ENCODE measurements at regions not wholly inside any gene's neighbourhood (a gene's known extent, or its start where the extent isn't known, plus 50 kb on each side); places are given as distances from the start of the nearest gene placed in this dataset.

DNA sequence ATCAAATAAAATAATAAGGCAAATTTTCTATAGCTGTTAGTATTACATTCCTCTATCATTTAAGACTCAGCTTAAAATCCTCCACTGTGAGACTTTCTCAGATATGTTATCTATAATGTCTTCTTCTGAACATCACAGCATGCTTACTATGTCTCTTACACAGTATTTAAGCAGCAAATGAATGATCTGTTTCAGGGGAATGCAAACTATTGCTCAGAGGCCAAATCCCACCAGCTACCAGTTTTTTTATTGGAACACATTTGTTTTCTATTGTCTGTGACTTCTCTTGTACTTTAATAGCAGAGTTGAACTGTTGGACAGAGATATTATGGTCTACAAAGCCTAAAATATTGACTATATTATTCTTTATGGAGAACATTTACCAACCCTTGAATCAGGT lies 59.6 kb downstream of the C3orf38 start:
- ChIA-PET CTCF (interaction anchor here (0.9 kb wide), 1 partner anchor 10 kb away, joined by 3 read pairs; no protein-coding TSS in a partner anchor), POLR2A (no interaction called here)
- DNase-seq (ENCODE audit: extremely low spot score) = no peak
- TF ChIP-seq CTBP1 (IDR thresholded peaks at IDR 0.05; ENCODE audit: borderline replicate concordance) (no peak), TARDBP (IDR thresholded peaks at IDR 0.05) (no peak), ARNT (IDR thresholded peaks at IDR 0.05) (no peak)
- TF ChIP-seq, protein P1, sequence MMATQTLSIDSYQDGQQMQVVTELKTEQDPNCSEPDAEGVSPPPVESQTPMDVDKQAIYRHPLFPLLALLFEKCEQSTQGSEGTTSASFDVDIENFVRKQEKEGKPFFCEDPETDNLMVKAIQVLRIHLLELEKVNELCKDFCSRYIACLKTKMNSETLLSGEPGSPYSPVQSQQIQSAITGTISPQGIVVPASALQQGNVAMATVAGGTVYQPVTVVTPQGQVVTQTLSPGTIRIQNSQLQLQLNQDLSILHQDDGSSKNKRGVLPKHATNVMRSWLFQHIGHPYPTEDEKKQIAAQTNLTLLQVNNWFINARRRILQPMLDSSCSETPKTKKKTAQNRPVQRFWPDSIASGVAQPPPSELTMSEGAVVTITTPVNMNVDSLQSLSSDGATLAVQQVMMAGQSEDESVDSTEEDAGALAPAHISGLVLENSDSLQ (IDR thresholded peaks at IDR 0.05) = no peak

DNA sequence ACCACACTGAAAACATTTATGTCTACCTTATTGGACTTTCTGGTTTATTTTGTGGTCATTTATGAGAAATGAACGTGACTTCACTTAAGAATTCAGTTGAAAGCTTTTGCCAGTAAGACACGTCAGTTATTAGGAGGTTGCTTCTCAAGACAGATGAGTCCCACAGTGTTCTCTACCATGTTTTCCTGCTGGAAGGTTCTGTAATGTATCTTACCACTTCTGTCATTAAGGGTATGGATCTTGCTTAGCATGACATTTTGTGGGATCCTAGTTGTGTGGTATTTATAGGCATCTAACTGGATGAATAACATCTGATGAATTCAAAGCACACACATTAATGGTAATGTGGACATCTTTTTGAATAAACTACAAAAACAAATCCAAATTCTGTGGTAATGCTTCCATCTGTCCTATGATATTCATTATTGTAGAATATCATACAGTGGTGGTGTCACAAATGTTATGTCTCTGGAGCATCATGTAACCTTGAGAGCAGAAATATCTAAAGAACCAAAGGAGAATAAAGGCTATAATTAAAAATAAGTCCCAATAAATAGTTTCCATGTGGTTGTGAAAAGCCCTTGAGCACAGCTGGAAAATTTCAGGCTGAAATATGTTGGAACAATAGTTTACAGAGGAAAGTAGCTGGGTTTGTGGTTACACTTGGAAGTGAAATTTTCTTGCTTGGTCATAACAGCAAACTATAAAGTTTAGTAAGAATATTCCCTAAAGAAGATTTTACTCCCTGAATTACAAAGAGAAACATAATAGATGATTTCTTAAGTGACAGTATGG lies 61.5 kb downstream of the C3orf38 start:
- DNase-seq (ENCODE audit: extremely low spot score) = no peak
- TF ChIP-seq TARDBP (IDR thresholded peaks at IDR 0.05) (no peak), SUZ12 (IDR thresholded peaks at IDR 0.05) (no peak), BHLHE40 (IDR thresholded peaks at IDR 0.05; ENCODE audit: borderline replicate concordance) (no peak), HDGF (IDR thresholded peaks at IDR 0.05; ENCODE audit: borderline replicate concordance) (no peak), ARNT (IDR thresholded peaks at IDR 0.05) (no peak), FOXM1 (IDR thresholded peaks at IDR 0.05; ENCODE audit: borderline replicate concordance) (no peak), LEF1 (IDR thresholded peaks at IDR 0.05; ENCODE audit: borderline replicate concordance) (no peak), SP1 (IDR thresholded peaks at IDR 0.05) (no peak), ELF4 (IDR thresholded peaks at IDR 0.05) (no peak), NFRKB (IDR thresholded peaks at IDR 0.05) (no peak), CTBP1 (IDR thresholded peaks at IDR 0.05; ENCODE audit: borderline replicate concordance) (no peak), FOXK2 (IDR thresholded peaks at IDR 0.05) (no peak), L3MBTL2 (conservative IDR thresholded peaks at IDR 0.05) (no peak), FOXA1 (IDR thresholded peaks at IDR 0.05) (no peak), ZNF384 (IDR thresholded peaks at IDR 0.05) (no peak)
- TF ChIP-seq, protein P1 (IDR thresholded peaks at IDR 0.05) = no peak
- ChIA-PET CTCF (no interaction called here), POLR2A (no interaction called here)

DNA sequence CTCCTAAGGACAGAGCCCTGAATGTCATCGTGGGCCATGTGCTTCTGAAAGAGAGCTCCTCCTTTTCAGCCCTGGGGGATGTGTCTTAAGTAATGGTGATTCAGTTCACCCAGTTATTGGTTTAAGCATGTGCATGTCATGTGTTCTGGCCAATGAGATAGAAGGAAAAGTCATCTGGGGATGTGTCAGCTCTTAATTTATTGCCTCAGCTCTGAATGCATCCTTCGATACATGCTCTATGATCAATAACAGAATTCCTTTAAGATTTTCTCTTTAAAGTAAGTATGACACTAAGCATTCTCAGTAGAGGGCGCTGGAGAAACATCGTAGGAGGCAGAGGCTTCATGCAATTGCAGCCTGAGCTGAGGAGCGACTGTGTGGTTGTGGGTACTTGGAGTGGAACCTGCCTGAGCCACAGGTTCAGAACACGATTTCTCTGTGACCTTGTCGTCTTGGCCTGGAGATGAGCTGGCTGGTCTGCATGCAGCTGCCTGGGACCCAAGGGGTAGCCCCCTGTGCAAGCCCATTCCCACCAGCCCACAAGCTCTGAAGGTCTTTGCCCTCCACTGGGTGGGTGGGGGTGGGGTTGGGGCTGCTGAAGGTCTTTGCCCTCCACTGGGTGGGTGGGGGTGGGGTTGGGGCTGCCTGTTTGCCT lies 69.5 kb downstream of the C3orf38 start:
- DNase-seq (ENCODE audit: extremely low spot score) = peak; percentile 72
- CTCF ChIA-PET = interaction anchor here (0.6 to 1.5 kb wide), 13 partner anchors 10 to 1873 kb away, joined by 3 to 5 read pairs (median 3); partner anchors contain the start of gene C3orf38
- TF ChIP-seq L3MBTL2 (conservative IDR thresholded peaks at IDR 0.05) (no peak), SUZ12 (IDR thresholded peaks at IDR 0.05) (no peak), BHLHE40 (IDR thresholded peaks at IDR 0.05; ENCODE audit: borderline replicate concordance) (no peak), LEF1 (IDR thresholded peaks at IDR 0.05; ENCODE audit: borderline replicate concordance) (no peak), TARDBP (IDR thresholded peaks at IDR 0.05) (no peak), ARNT (IDR thresholded peaks at IDR 0.05) (no peak)
- TF ChIP-seq, protein P1 (IDR thresholded peaks at IDR 0.05) = peak; percentile 81
- POLR2A ChIA-PET = no interaction called here

DNA sequence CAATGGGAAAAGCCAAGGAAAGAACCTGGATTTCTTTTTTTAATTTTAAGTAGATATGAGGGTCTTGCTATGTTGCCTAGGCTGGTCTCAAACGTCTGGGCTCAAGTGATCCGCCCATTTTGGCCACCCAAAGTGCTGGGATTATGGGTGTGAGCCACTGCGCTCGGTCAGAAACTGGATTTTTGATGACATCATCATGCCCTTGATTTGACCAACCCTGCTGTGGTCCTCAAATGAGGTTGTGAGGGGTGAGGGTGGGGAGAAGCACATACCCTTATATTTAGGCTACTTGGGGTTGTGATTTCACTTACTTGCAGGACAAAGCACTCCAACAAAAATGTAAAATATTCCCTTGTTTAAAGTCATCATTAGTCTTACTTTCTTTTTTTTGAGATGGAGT lies 70.4 kb downstream of the C3orf38 start:
- ChIA-PET POLR2A (no interaction called here), CTCF (interaction anchor here (0.6 to 1.5 kb wide), 7 partner anchors 11 to 1673 kb away, joined by 3 to 5 read pairs (median 3); no protein-coding TSS in a partner anchor)

DNA sequence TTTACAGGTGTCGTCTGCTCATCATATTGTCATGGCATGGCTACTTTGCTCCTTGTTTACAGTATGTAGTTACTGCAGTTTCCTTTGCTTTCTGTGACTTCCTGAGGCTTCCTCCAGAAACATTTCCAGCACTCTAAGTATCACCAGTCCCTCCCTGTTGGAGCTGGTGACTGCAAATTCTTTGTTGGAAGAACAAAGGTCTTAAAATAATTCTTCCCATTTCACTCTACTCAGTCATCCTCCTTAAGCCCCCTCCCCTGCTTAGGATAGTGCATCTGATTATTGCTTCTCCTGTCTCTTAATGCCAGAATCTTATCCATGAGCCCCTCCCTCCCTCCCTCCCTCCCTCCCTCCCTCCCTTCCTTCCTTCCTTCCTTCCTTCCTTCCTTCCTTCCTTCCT lies 72.0 kb downstream of the C3orf38 start:
- DNase-seq (ENCODE audit: extremely low spot score) = no peak
- no peak for TF ChIP-seq TARDBP (IDR thresholded peaks at IDR 0.05)
- TF ChIP-seq CTBP1 (IDR thresholded peaks at IDR 0.05; ENCODE audit: borderline replicate concordance) = no peak
- no peak for TF ChIP-seq LEF1 (IDR thresholded peaks at IDR 0.05; ENCODE audit: borderline replicate concordance)
- no peak for TF ChIP-seq FOXA1 (IDR thresholded peaks at IDR 0.05)
- no peak for TF ChIP-seq NFRKB (IDR thresholded peaks at IDR 0.05)
- TF ChIP-seq, protein P1 (IDR thresholded peaks at IDR 0.05) = no peak
- no peak for TF ChIP-seq ZNF384 (IDR thresholded peaks at IDR 0.05)
- no peak for TF ChIP-seq BHLHE40 (IDR thresholded peaks at IDR 0.05; ENCODE audit: borderline replicate concordance)
- TF ChIP-seq ELF4 (IDR thresholded peaks at IDR 0.05) = no peak
- no peak for TF ChIP-seq ARNT (IDR thresholded peaks at IDR 0.05)
- TF ChIP-seq FOXM1 (IDR thresholded peaks at IDR 0.05; ENCODE audit: borderline replicate concordance) = no peak
- no peak for TF ChIP-seq SP1 (IDR thresholded peaks at IDR 0.05)
- TF ChIP-seq L3MBTL2 (conservative IDR thresholded peaks at IDR 0.05) = no peak
- TF ChIP-seq FOXK2 (IDR thresholded peaks at IDR 0.05) = no peak
- no peak for TF ChIP-seq HDGF (IDR thresholded peaks at IDR 0.05; ENCODE audit: borderline replicate concordance)
- no peak for TF ChIP-seq SUZ12 (IDR thresholded peaks at IDR 0.05)
- POLR2A ChIA-PET = no interaction called here
- CTCF ChIA-PET = no interaction called here

More for the DNA sequence above, 70.4 kb downstream of the C3orf38 start:
- no peak for DNase-seq (ENCODE audit: extremely low spot score)
- no peak for TF ChIP-seq BHLHE40 (IDR thresholded peaks at IDR 0.05; ENCODE audit: borderline replicate concordance)
- TF ChIP-seq HDGF (IDR thresholded peaks at IDR 0.05; ENCODE audit: borderline replicate concordance) = no peak
- no peak for TF ChIP-seq FOXM1 (IDR thresholded peaks at IDR 0.05; ENCODE audit: borderline replicate concordance)
- no peak for TF ChIP-seq ELF4 (IDR thresholded peaks at IDR 0.05)
- no peak for TF ChIP-seq SUZ12 (IDR thresholded peaks at IDR 0.05)
- no peak for TF ChIP-seq FOXA1 (IDR thresholded peaks at IDR 0.05)
- no peak for TF ChIP-seq L3MBTL2 (conservative IDR thresholded peaks at IDR 0.05)
- no peak for TF ChIP-seq CTBP1 (IDR thresholded peaks at IDR 0.05; ENCODE audit: borderline replicate concordance)
- TF ChIP-seq TARDBP (IDR thresholded peaks at IDR 0.05) = no peak
- no peak for TF ChIP-seq ARNT (IDR thresholded peaks at IDR 0.05)
- TF ChIP-seq LEF1 (IDR thresholded peaks at IDR 0.05; ENCODE audit: borderline replicate concordance) = no peak
- no peak for TF ChIP-seq ZNF384 (IDR thresholded peaks at IDR 0.05)
- TF ChIP-seq, protein P1 (IDR thresholded peaks at IDR 0.05) = no peak

All from HEK293T (cell line).